Amniotic stem cell (primary cell): ENCODE measurements at regions not wholly inside any gene's neighbourhood (a gene's known extent, or its start where the extent isn't known, plus 50 kb on each side); places are given as distances from the start of the nearest gene placed in this dataset.
"Not testable (repeated sequence)": the region's sequence is repeated elsewhere in the genome, so short reads cannot be mapped to it uniquely, and the experiment has no call there.

ENCODE experiments used
- DNase-seq: peaks from one replicate; lab custom pipeline; 2025; lab: John Stamatoyannopoulos, UW

DNA sequence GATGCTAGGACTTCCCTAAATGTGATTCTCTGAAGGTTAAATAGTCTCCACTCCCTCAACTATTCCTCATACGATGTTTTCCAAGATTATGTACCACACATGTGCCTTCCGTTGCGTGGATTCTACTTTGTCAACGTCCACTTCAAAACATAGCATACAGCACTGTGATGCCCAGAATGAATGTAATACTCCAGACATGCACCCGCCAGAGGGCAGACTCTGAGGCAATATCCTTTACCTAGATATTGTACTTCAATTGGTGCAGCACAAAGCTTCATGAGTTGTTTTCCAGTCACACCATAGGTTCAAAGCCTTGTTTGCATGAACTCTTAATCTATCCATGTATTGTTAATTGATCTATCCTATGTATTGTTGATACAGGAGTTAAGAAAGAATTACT lies 201.0 kb upstream of the NABP1 start:
- DNase-seq: no peak

GRCh38 chr2:191478799-191479679 lies 198.9 kb upstream of the NABP1 start:
- no peak for DNase-seq

- DNase-seq: no peak
Observed at GRCh38 chr2:191479680-191480023, 198.3 kb upstream of the NABP1 start.

DNA sequence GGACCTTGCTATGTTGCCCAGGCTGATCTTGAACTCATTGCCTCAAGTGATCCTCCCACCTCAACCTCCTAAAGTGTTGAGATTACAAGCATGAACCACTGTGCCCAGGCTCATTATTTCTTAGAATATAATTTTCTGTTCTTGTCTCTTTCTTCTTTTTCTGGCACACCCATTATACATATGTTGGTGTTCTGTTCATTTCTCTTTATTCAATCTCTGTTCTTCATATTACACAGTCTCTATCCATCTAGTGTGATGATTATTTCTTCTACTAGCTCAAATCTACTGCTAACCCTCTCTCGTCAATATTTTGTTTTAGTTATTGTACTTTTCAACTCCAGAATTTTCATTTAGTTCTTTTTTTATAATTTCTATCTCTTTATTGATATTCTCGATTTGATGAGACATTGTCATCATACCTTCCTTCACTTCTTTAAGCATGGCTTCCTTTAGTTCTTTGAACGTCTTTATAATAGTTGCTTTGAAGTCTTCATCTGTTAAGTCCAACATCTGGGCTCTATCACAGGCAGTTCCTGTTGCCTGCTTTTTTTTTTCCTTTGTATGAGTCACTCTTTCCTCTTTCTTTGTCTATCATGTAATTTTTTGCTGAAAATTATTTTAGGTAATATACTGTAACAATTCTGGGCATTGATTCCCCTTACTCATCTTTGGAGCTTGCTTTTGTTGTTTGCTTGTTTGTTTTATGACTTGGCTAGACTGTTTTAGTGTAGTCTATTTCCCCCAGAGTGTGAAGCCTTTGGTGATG lies 196.4 kb upstream of the NABP1 start:
- DNase-seq: no peak

DNA sequence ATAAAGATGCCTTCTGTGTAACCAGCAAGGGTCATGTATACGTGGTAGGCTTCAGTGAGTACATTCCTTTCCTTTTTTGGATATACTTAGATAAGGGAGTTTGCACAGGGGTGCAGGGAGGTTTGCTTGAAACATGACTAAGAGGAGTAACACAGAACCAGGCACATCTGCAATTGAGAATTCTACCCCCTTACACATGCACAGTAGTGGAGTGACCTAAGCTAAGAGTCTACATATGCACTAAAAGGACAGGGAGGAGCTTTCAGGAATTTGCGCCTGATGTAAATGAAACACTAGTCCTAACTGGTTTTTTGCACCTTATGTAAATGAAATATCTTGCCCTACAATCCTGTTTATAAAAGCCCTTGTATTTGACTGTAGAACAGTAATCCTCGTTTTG lies 194.8 kb upstream of the NABP1 start:
- no peak for DNase-seq

- DNase-seq: peak; percentile 92
Observed at GRCh38 chr2:191486584-191487320, 191.2 kb upstream of the NABP1 start.

DNA sequence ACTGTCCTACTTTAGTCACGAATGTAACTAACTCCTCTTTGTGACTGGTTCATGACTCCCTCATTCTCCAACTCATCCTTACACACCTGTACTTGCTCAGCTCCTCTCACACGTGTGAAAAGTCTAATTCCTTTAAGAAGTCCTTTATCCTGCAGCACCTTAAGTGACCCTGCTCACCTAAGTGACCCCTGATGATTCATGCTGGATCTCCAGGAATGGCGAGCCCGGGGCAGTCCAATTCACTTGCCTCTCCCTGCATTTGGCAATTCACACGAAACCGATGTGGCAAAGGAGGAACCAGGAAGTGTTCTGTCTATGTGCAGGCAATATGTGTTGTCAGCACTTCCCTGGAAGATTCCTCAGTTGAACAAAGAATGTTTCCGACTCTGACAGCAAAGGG lies 189.8 kb upstream of the NABP1 start:
- DNase-seq: no peak

- DNase-seq: no peak
Observed at GRCh38 chr2:191489177-191489576, 188.8 kb upstream of the NABP1 start.

DNA sequence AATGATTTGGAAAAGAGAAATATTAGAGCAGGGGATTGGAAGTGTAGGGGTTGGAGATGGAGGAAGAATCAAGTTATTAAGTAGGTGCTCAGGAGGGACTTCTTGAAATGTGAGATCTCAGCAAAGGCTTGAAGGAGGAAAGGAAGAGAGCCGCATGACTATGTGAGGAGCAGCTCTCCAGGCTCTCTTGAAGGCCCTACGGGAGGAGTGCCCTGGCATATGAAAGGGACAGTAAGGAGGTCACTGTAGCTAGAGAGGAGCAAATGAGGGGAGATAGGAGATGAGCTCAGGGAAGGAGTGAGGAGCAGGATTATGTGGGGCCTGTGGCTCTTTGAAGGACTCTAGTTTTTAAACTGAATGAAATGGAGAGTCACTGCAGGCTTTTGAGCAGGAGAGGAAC lies 181.1 kb upstream of the NABP1 start:
- DNase-seq: no peak

- no peak for DNase-seq
Observed at GRCh38 chr2:191497822-191498221, 180.1 kb upstream of the NABP1 start.

DNA sequence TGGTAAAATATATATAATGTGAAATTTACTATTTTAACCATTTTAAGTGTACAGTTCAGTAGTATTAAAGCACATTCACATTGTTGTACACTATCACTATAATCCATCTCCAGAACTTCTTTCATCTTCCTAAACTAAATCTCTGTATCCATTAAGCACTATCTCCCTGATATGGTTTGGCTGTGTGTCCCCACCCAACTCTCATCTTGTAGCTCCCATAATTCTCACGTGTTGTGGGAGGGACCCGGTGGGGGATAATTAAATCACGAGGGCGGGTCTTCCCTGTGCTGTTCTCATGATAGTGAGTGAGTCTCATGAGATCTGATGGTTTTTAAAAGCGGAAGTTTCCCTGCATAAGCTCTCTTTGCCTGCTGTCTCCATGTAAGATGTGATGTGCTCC lies 178.9 kb upstream of the NABP1 start:
- no peak for DNase-seq

- DNase-seq: no peak
Observed at GRCh38 chr2:191499874-191500565, 177.9 kb upstream of the NABP1 start.

- DNase-seq: no peak
Observed at GRCh38 chr2:191500566-191500883, 177.4 kb upstream of the NABP1 start.

GRCh38 chr2:191500884-191501560 lies 176.9 kb upstream of the NABP1 start:
- no peak for DNase-seq

GRCh38 chr2:191501561-191502168 lies 176.3 kb upstream of the NABP1 start:
- DNase-seq: peak; percentile 39

GRCh38 chr2:191506515-191506914 lies 171.4 kb upstream of the NABP1 start:
- no peak for DNase-seq

DNA sequence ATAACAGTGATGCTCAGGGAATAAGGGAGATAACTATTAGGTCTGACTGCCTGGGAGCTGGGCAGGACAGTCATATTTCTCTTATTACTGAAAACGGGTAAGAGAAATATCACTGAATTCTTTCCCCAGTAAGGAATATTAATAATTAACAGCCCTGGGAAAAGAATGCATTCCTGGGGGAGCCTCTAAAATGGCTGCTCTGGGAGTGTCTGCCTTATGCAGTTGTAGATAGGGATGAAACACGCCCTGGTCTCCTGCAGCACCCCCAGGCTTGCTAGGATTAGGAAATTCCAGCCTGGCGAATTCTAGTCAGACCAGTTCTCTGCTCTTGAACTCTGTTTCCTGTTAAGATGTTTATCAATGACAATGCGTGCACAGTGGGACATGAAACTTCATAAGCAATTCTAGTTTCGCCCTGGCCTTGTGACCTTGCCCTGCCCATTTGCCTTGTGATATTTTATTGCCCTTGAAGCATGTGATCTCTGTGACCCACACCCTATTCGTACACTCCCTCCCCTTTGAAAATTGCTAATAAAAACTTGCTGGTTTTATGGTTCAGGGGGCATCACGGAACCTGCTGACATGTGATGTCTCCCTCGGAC lies 170.6 kb upstream of the NABP1 start:
- not testable (repeated sequence) for DNase-seq

- DNase-seq: no peak
Observed at GRCh38 chr2:191508738-191509137, 169.2 kb upstream of the NABP1 start.

- DNase-seq: no peak
Observed at GRCh38 chr2:191512216-191512835, 165.6 kb upstream of the NABP1 start.

GRCh38 chr2:191512874-191513273 lies 165.1 kb upstream of the NABP1 start:
- DNase-seq: no peak
